ENCODE measurements at regions not wholly inside any gene's neighbourhood (a gene's known extent, or its start where the extent isn't known, plus 50 kb on each side); places are given as distances from the start of the nearest gene placed in this dataset.
A peak's percentile ranks its signal among the peaks of the same experiment; 100 is the strongest.

DNA sequence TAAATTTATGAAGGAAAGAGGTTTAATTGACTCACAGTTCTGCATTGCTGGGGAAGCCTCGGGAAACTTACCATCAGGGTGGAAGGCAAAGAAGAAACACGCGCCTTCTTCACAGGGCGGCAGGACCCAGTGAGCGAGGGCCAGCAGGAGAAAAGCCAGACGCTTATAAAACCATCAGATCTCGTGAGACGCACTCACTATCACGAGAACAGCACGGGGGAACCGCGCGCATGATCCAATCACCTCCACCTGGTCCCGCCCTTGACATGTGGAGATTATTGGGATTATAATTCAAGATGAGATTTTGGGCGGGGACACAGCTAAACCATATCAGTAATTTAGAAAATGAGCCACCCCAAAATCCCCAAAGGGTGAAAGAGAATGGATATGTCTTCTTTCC is 187.1 kb downstream of the RAP2A start:
- no peak for DNase-seq (ENCODE audit: low read depth)
- no peak for TF ChIP-seq CTCF (conservative IDR thresholded peaks at IDR 0.05; ENCODE audit: low read depth, low read length)
- H3K4me3 ChIP-seq (ENCODE audit: low read depth, low read length), result no peak overlapping the region

- H3K4me3 ChIP-seq (ENCODE audit: low read depth, low read length), result no peak overlapping the region
- no peak for TF ChIP-seq CTCF (conservative IDR thresholded peaks at IDR 0.05; ENCODE audit: low read depth, low read length)
- no peak for DNase-seq (ENCODE audit: low read depth)
Observed at GRCh38 chr13:97621631-97622030, 187.7 kb downstream of the RAP2A start.

GRCh38 chr13:97627566-97627965 is 193.6 kb downstream of the RAP2A start:
- DNase-seq (ENCODE audit: low read depth), result peak; percentile 97
- TF ChIP-seq CTCF (conservative IDR thresholded peaks at IDR 0.05; ENCODE audit: low read depth, low read length), result no peak
- H3K4me3 ChIP-seq (ENCODE audit: low read depth, low read length), result no peak overlapping the region

DNA sequence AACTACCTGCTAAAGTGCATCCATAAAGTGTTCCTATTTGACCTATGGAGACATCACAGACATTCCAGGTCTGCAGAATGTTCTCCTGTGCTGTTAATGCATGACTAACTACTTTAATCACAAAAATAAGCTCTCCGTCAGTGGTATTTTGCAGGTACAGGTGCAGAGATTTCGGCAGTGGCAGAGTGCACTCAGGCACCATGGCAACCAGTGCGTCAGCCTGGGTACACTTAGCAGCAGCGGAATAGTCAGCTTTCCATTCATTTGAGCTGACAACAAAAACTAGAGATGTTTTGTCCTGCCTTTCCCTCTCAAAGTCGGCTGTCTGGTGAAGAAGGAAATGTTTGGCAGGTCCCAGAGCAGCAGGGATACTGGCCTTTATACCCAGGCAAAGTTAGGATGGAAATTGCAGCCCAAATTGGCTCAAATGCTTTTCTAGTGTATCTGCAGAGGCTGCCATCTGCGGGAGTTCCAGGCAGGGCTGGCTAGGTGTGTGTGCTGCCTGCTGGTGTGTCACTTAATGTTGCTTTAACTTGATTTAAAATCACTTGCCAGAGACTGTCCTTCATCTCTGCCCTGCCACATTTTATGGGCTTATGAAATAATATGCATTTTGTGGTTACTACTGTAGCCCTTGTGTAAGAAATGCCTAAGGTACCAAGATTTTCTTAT is 195.8 kb downstream of the RAP2A start:
- no peak for TF ChIP-seq CTCF (conservative IDR thresholded peaks at IDR 0.05; ENCODE audit: low read depth, low read length)
- no peak for DNase-seq (ENCODE audit: low read depth)
- no peak overlapping the region for H3K4me3 ChIP-seq (ENCODE audit: low read depth, low read length)

GRCh38 chr13:97630725-97631124 is 196.8 kb downstream of the RAP2A start:
- no peak overlapping the region for H3K4me3 ChIP-seq (ENCODE audit: low read depth, low read length)
- no peak for TF ChIP-seq CTCF (conservative IDR thresholded peaks at IDR 0.05; ENCODE audit: low read depth, low read length)
- no peak for DNase-seq (ENCODE audit: low read depth)

- H3K4me3 ChIP-seq (ENCODE audit: low read depth, low read length), result no peak overlapping the region
- TF ChIP-seq CTCF (conservative IDR thresholded peaks at IDR 0.05; ENCODE audit: low read depth, low read length), result no peak
- DNase-seq (ENCODE audit: low read depth), result no peak
Observed at GRCh38 chr13:97631158-97631557, 197.2 kb downstream of the RAP2A start.

- TF ChIP-seq CTCF (conservative IDR thresholded peaks at IDR 0.05; ENCODE audit: low read depth, low read length), result no peak
- no peak for DNase-seq (ENCODE audit: low read depth)
Observed at GRCh38 chr13:97639236-97639635, 205.3 kb downstream of the RAP2A start.

More at GRCh38 chr13:97639236-97639635, 205.3 kb downstream of the RAP2A start:
- H3K4me3 ChIP-seq (ENCODE audit: low read depth, low read length), result no peak overlapping the region

All from choroid plexus epithelial cell (primary cell).